ENCODE measurements at regions not wholly inside any gene's neighbourhood (a gene's known extent, or its start where the extent isn't known, plus 50 kb on each side); places are given as distances from the start of the nearest gene placed in this dataset.
"Not testable (repeated sequence)": the region's sequence is repeated elsewhere in the genome, so short reads cannot be mapped to it uniquely, and the experiment has no call there.

DNA sequence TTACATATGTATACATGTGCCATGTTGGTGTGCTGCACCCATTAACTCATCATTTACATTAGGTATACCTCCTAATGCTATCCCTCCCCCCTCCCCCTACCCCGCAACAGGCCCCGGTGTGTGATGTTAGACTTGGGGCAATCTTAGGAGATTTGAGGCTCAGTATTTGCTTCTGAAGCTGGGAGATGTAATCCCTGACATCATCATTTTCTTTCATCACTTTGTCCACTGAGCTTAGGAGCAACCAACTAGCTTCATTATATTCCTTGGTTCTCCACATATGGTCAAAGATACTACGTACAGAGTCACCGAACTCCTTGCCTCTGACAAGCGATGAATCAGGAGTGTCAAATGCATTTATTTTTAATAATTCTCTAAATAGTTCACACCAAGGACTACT lies 239.7 kb upstream of the CYRIA start:
- ATAC-seq (replicated peaks in 1 of 4); H3K9me3 ChIP-seq; H3K36me3 Mint-ChIP-seq; POLR2A ChIA-PET; H3K4me1 Mint-ChIP-seq; CTCF ChIA-PET; H3K4me3 ChIP-seq (ENCODE audit: control insufficient read depth in 1 of 2, extremely low read depth in 1 of 2, low read length in 1 of 2); H3K27me3 Mint-ChIP-seq; H3K4me3 Mint-ChIP-seq; H3K27ac Mint-ChIP-seq; H3K27ac ChIP-seq (ENCODE audit: low read length); H3K4me1 ChIP-seq (ENCODE audit: control insufficient read depth in 1 of 2, extremely low read depth in 1 of 2, insufficient read depth in 2 of 2, low read length in 2 of 2); H3K27me3 ChIP-seq (replicated peaks in 1 of 2; ENCODE audit: control insufficient read depth in 2 of 2, extremely low read depth in 1 of 2, insufficient read depth in 2 of 2, low read length in 1 of 2); H3K36me3 ChIP-seq (ENCODE audit: control insufficient read depth in 2 of 2, extremely low read depth in 1 of 2, insufficient read depth in 1 of 2, low read length in 1 of 2); DNase-seq: not testable (repeated sequence)
- H3K9me3 Mint-ChIP-seq = peaks cover 3 to 12% (median 3%) of the 10 kb centered on the region in 3 donors
- 60% methylated on average over 1 of the region's 5 CpGs for WGBS (ENCODE audit: insufficient coverage)

DNA sequence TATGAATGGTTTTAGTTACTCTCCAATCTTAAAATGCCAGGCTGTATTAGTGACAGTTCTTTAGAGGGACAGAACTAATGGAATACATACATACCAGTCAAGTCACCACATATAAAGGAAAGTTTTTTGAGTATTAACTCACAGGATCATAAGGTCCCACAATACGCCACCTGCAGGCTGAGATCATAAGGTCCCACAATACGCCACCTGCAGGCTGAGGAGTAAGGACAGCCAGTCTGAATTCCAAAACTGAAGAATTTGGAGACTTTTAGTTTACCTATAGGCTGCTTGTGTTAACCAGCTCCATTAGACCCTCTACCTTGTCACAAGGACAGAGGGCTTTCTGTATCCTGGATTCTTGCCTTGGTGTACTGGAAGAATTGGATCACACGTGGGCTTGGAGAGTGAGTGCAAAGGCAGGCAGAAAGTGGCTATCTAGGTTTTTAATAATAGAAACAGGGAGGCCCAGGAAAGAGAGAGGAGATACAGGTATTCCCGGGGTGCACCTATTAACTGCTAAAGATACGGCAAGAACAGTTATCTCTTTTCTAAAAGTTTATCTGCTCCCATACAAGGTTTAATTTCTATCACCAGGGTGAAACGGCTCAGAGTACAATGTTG lies 234.9 kb upstream of the CYRIA start:
- Mint-ChIP-seq H3K36me3 (no peaks in the 10 kb centered on the region), H3K9me3 (peaks cover 0 to 4% (median 3%) of the 10 kb centered on the region in 3 donors), H3K27me3 (no peaks in the 10 kb centered on the region), H3K27ac (no peak overlapping the region), H3K4me3 (no peak overlapping the region), H3K4me1 (no peaks in the 10 kb centered on the region)
- Histone ChIP-seq H3K4me1 (ENCODE audit: control insufficient read depth in 1 of 2, extremely low read depth in 1 of 2, insufficient read depth in 2 of 2, low read length in 2 of 2) (no peaks in the 10 kb centered on the region), H3K4me3 (ENCODE audit: control insufficient read depth in 1 of 2, extremely low read depth in 1 of 2, low read length in 1 of 2) (no peak overlapping the region), H3K27me3 (replicated peaks in 1 of 2; ENCODE audit: control insufficient read depth in 2 of 2, extremely low read depth in 1 of 2, insufficient read depth in 2 of 2, low read length in 1 of 2) (no peaks in the 10 kb centered on the region), H3K27ac (ENCODE audit: low read length) (no peak overlapping the region), H3K36me3 (ENCODE audit: control insufficient read depth in 2 of 2, extremely low read depth in 1 of 2, insufficient read depth in 1 of 2, low read length in 1 of 2) (no peaks in the 10 kb centered on the region), H3K9me3 (no peaks in the 10 kb centered on the region)
- ChIA-PET CTCF (no interaction called here), POLR2A (no interaction called here)
- WGBS (ENCODE audit: insufficient coverage) = no CpG with 5 or more reads among the region's 6 CpGs
- ATAC-seq (replicated peaks in 1 of 4) (no peak), DNase-seq (no peak)

GRCh38 chr2:16899958-16900357 lies 234.3 kb upstream of the CYRIA start:
- CTCF ChIA-PET = no interaction called here
- Histone ChIP-seq H3K9me3 (no peaks in the 10 kb centered on the region), H3K27me3 (replicated peaks in 1 of 2; ENCODE audit: control insufficient read depth in 2 of 2, extremely low read depth in 1 of 2, insufficient read depth in 2 of 2, low read length in 1 of 2) (no peaks in the 10 kb centered on the region), H3K4me1 (ENCODE audit: control insufficient read depth in 1 of 2, extremely low read depth in 1 of 2, insufficient read depth in 2 of 2, low read length in 2 of 2) (no peaks in the 10 kb centered on the region), H3K36me3 (ENCODE audit: control insufficient read depth in 2 of 2, extremely low read depth in 1 of 2, insufficient read depth in 1 of 2, low read length in 1 of 2) (no peaks in the 10 kb centered on the region), H3K27ac (ENCODE audit: low read length) (no peak overlapping the region), H3K4me3 (ENCODE audit: control insufficient read depth in 1 of 2, extremely low read depth in 1 of 2, low read length in 1 of 2) (no peak overlapping the region)
- WGBS (ENCODE audit: insufficient coverage) = 29% methylated on average over 1 of the region's 2 CpGs
- Mint-ChIP-seq H3K9me3 (peaks cover 0 to 4% (median 3%) of the 10 kb centered on the region in 3 donors), H3K4me3 (no peak overlapping the region), H3K4me1 (no peaks in the 10 kb centered on the region), H3K27me3 (no peaks in the 10 kb centered on the region), H3K27ac (no peak overlapping the region), H3K36me3 (no peaks in the 10 kb centered on the region)
- DNase-seq = no peak
- no peak for ATAC-seq (replicated peaks in 1 of 4)
- POLR2A ChIA-PET = no interaction called here

DNA sequence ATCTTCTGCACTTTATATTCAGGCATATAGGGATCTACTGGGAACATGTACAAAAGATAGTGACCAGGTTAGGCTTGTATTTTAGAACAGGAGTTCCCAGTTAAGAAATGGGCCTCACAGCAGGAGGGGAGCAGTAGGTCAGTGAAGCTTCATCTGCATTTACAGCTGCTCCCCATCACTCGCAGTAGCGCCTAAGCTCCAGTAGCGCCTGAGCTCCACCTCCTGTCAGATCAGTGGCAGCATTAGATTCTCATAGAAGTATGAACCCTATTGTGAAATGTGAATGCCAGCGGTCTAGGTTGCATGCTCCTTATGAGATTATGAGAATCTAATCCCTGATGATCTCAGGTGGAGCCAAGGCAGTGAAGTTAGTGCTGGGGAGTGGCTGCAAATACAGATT lies 224.4 kb upstream of the CYRIA start:
- WGBS (ENCODE audit: insufficient coverage) = 83% methylated on average over 3 of the region's 4 CpGs
- CTCF ChIA-PET = interaction anchor here in 1 of 2 donors (0.6 kb wide), 1 partner anchor 1007 kb away, joined by 4 read pairs; no protein-coding TSS in a partner anchor
- ATAC-seq (replicated peaks in 1 of 4) = no peak

DNA sequence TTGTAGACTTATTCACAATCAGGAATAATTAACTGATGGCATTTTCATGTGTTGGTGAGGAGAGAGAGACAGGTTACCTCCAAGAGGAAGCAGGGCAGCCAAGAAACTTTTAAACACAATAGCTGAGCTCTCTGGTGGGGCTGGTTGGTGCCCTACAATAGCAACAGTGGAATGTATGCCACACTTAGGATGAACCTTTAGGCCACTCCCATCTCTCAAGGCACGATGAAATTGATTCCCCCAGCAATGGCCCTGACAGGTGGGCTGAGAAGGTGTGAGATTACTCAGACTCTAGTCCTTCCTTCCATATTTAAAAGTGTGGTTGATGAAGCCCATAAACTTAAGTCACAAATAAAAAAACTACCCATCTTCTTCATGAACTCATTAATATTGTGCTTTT lies 219.4 kb upstream of the CYRIA start:
- ChIA-PET CTCF (no interaction called here), POLR2A (no interaction called here)
- DNase-seq (no peak), ATAC-seq (replicated peaks in 1 of 4) (no peak)
- Histone ChIP-seq H3K4me3 (ENCODE audit: control insufficient read depth in 1 of 2, extremely low read depth in 1 of 2, low read length in 1 of 2) (no peak overlapping the region), H3K27me3 (replicated peaks in 1 of 2; ENCODE audit: control insufficient read depth in 2 of 2, extremely low read depth in 1 of 2, insufficient read depth in 2 of 2, low read length in 1 of 2) (no peaks in the 10 kb centered on the region), H3K4me1 (ENCODE audit: control insufficient read depth in 1 of 2, extremely low read depth in 1 of 2, insufficient read depth in 2 of 2, low read length in 2 of 2) (no peaks in the 10 kb centered on the region), H3K9me3 (no peaks in the 10 kb centered on the region), H3K36me3 (ENCODE audit: control insufficient read depth in 2 of 2, extremely low read depth in 1 of 2, insufficient read depth in 1 of 2, low read length in 1 of 2) (no peaks in the 10 kb centered on the region), H3K27ac (ENCODE audit: low read length) (no peak overlapping the region)
- no CpG with 5 or more reads among the region's 1 CpG for WGBS (ENCODE audit: insufficient coverage)
- H3K4me3 Mint-ChIP-seq = no peak overlapping the region
- H3K4me1 Mint-ChIP-seq = no peaks in the 10 kb centered on the region
- H3K36me3 Mint-ChIP-seq = no peaks in the 10 kb centered on the region
- peaks cover 0 to 7% (median 0%) of the 10 kb centered on the region in 3 donors for H3K9me3 Mint-ChIP-seq
- no peaks in the 10 kb centered on the region for H3K27me3 Mint-ChIP-seq
- no peak overlapping the region for H3K27ac Mint-ChIP-seq

More for the DNA sequence above, 224.4 kb upstream of the CYRIA start:
- POLR2A ChIA-PET = no interaction called here
- no peaks in the 10 kb centered on the region for H3K27me3 Mint-ChIP-seq
- no peak overlapping the region for H3K4me3 Mint-ChIP-seq
- no peaks in the 10 kb centered on the region for H3K36me3 Mint-ChIP-seq
- no peaks in the 10 kb centered on the region for H3K36me3 ChIP-seq (ENCODE audit: control insufficient read depth in 2 of 2, extremely low read depth in 1 of 2, insufficient read depth in 1 of 2, low read length in 1 of 2)
- no peak overlapping the region for H3K27ac Mint-ChIP-seq
- H3K9me3 Mint-ChIP-seq = peaks cover 0 to 3% (median 2%) of the 10 kb centered on the region in 3 donors
- H3K4me1 ChIP-seq (ENCODE audit: control insufficient read depth in 1 of 2, extremely low read depth in 1 of 2, insufficient read depth in 2 of 2, low read length in 2 of 2) = no peaks in the 10 kb centered on the region
- H3K27me3 ChIP-seq (replicated peaks in 1 of 2; ENCODE audit: control insufficient read depth in 2 of 2, extremely low read depth in 1 of 2, insufficient read depth in 2 of 2, low read length in 1 of 2) = no peaks in the 10 kb centered on the region
- no peaks in the 10 kb centered on the region for H3K4me1 Mint-ChIP-seq
- no peak overlapping the region for H3K27ac ChIP-seq (ENCODE audit: low read length)
- H3K4me3 ChIP-seq (ENCODE audit: control insufficient read depth in 1 of 2, extremely low read depth in 1 of 2, low read length in 1 of 2) = no peak overlapping the region
- no peaks in the 10 kb centered on the region for H3K9me3 ChIP-seq
- DNase-seq = no peak

DNA sequence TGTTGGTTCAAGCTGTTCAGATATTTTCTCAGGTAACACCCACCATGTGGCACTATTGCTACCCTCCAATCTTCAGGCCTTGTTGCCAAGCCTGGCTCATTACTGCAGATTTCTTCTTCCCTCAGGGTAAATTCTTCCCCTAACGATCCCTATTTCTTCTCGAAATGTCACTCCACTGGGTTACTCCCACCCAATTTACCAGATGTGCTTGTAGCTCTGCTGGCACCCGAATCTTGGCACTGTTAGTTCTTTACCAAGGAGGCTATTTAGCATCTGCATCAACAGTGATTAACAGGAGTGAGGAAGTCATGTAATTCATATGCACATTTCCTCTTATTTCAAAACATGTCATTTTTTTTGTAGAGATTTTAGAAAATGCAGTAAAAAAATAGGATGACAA lies 217.1 kb upstream of the CYRIA start:
- H3K27me3 ChIP-seq (replicated peaks in 1 of 2; ENCODE audit: control insufficient read depth in 2 of 2, extremely low read depth in 1 of 2, insufficient read depth in 2 of 2, low read length in 1 of 2) = no peaks in the 10 kb centered on the region
- no peak overlapping the region for H3K4me3 ChIP-seq (ENCODE audit: control insufficient read depth in 1 of 2, extremely low read depth in 1 of 2, low read length in 1 of 2)
- Mint-ChIP-seq H3K27me3 (no peaks in the 10 kb centered on the region), H3K36me3 (no peaks in the 10 kb centered on the region), H3K4me1 (no peaks in the 10 kb centered on the region), H3K27ac (no peak overlapping the region), H3K9me3 (peaks cover 0 to 4% (median 0%) of the 10 kb centered on the region in 3 donors), H3K4me3 (no peak overlapping the region)
- DNase-seq (no peak), ATAC-seq (replicated peaks in 1 of 4) (no peak)
- 60% methylated on average over 1 of the region's 3 CpGs for WGBS (ENCODE audit: insufficient coverage)
- H3K9me3 ChIP-seq = no peaks in the 10 kb centered on the region
- CTCF ChIA-PET = no interaction called here
- H3K36me3 ChIP-seq (ENCODE audit: control insufficient read depth in 2 of 2, extremely low read depth in 1 of 2, insufficient read depth in 1 of 2, low read length in 1 of 2) = no peaks in the 10 kb centered on the region
- H3K27ac ChIP-seq (ENCODE audit: low read length) = no peak overlapping the region
- POLR2A ChIA-PET = no interaction called here
- H3K4me1 ChIP-seq (ENCODE audit: control insufficient read depth in 1 of 2, extremely low read depth in 1 of 2, insufficient read depth in 2 of 2, low read length in 2 of 2) = no peaks in the 10 kb centered on the region

DNA sequence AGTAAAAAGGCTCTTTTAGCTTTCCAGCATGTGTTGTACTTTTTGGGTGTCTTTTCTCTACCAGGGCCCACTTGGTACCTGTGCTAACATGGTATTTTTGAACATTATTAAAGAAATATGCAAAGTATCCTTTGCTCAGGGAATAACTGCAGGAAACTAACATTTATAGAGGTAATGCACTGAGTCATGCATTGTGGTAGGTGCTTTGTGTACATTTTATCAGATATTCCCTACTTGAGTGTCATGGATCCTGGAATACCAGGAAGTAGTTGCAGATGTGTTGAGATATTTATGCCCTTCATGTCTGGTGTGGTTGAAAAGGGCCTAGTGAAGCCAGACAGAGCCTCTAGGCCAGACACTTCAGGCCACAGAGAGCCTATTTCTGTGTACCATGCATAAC lies 215.5 kb upstream of the CYRIA start:
- no peaks in the 10 kb centered on the region for H3K36me3 ChIP-seq (ENCODE audit: control insufficient read depth in 2 of 2, extremely low read depth in 1 of 2, insufficient read depth in 1 of 2, low read length in 1 of 2)
- Mint-ChIP-seq H3K4me1 (no peaks in the 10 kb centered on the region), H3K27me3 (no peaks in the 10 kb centered on the region), H3K9me3 (peaks cover 0 to 4% (median 0%) of the 10 kb centered on the region in 3 donors), H3K27ac (no peak overlapping the region), H3K4me3 (no peak overlapping the region), H3K36me3 (no peaks in the 10 kb centered on the region)
- H3K27me3 ChIP-seq (replicated peaks in 1 of 2; ENCODE audit: control insufficient read depth in 2 of 2, extremely low read depth in 1 of 2, insufficient read depth in 2 of 2, low read length in 1 of 2) = no peaks in the 10 kb centered on the region
- DNase-seq = no peak
- no peak overlapping the region for H3K27ac ChIP-seq (ENCODE audit: low read length)
- H3K4me3 ChIP-seq (ENCODE audit: control insufficient read depth in 1 of 2, extremely low read depth in 1 of 2, low read length in 1 of 2) = no peak overlapping the region
- H3K4me1 ChIP-seq (ENCODE audit: control insufficient read depth in 1 of 2, extremely low read depth in 1 of 2, insufficient read depth in 2 of 2, low read length in 2 of 2) = no peaks in the 10 kb centered on the region
- ChIA-PET POLR2A (interaction anchor here in 1 of 2 donors (0.6 kb wide), 1 partner anchor 1812 kb away, joined by 5 read pairs; no protein-coding TSS in a partner anchor), CTCF (no interaction called here)
- no peak for ATAC-seq (replicated peaks in 1 of 4)
- no peaks in the 10 kb centered on the region for H3K9me3 ChIP-seq
